WI38 (cell line): ENCODE measurements at regions not wholly inside any gene's neighbourhood (a gene's known extent, or its start where the extent isn't known, plus 50 kb on each side); places are given as distances from the start of the nearest gene placed in this dataset.

Experiments used
- H3K4me3 ChIP-seq: 2 replicates; pipeline ENCODE4 v1.5.1; 2011; ENCODE audit warnings: low read depth, mild to moderate bottlenecking, control low read depth, low read length
- CTCF ChIP-seq: IDR thresholded peaks from 2 replicates; pipeline ENCODE4 v1.5.1; 2012; ENCODE audit warnings: low read depth, mild to moderate bottlenecking, control low read depth, low read length

- H3K4me3 ChIP-seq, result no peak overlapping the region
- no peak for TF ChIP-seq CTCF
These were observed 1141.3 kb downstream of the BCL11B start for GRCh38 chr14:98130691-98131090.

GRCh38 chr14:98131406-98131805 is 1140.6 kb downstream of the BCL11B start:
- H3K4me3 ChIP-seq, result no peak overlapping the region
- TF ChIP-seq CTCF, result no peak

DNA sequence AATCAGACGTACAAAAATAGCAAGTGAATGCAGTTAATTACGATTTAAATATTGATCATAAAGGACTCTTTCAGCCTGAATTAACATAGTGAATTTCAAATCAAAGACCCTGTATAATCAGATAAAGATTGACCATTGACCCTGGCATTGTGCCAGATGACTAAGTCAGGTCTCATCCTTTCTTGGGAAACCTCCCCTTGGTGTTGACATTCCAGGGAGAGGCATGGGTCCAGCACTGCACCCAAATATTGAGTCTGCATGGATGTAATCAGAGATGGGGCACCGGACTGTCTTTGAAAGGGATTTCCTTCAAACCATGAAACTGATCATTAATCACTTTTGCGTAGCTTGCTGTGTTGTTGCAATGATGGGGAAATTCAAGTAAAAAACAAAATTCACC is 1138.2 kb downstream of the BCL11B start:
- no peak overlapping the region for H3K4me3 ChIP-seq
- no peak for TF ChIP-seq CTCF

- TF ChIP-seq CTCF, result no peak
These were observed 1135.8 kb downstream of the BCL11B start for GRCh38 chr14:98136012-98136789.

DNA sequence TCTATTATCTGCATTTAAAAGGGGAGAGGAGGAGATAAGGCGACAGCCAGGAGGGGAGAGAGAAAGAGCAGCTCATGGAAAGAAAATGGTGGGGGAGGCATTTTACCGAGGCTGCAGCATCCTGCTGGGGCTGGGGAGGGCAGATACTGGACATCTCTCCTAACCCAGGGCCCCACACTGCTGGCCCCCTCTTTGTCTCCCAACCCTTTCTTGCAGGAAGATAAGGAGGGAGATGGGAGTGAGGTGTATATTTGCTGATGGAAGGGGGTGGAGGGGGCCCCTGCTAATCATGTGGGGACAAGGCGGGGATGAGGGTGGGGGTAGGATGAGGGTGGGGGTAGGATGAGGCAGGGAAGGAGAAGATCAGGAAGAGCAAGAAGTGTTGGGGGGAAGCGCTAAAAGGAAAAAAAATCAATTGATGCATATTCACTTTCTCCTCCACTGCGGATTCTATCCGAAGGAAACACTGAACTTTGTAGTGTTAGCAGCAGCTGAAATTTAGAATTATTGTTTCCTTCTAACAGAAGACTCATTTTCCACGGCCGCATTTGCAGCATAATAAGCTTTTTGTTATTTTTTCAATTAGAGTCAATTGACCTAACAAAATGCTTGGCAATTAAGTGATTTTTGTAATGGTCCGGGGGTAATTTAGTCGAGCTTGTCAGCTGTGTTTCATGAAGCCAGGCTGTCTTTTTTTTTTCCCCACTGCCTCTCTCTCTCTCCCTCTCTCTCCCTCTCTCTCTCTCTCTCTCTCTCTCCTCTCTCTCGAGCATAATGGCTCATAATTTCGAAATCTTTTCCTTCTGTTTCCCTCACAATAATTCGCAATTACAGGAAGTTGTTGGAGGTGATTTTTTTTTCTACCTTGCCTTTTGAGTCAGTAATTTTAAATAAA is 1134.6 kb downstream of the BCL11B start:
- no peak for TF ChIP-seq CTCF

More at GRCh38 chr14:98136012-98136789, 1135.8 kb downstream of the BCL11B start:
- no peak overlapping the region for H3K4me3 ChIP-seq

DNA sequence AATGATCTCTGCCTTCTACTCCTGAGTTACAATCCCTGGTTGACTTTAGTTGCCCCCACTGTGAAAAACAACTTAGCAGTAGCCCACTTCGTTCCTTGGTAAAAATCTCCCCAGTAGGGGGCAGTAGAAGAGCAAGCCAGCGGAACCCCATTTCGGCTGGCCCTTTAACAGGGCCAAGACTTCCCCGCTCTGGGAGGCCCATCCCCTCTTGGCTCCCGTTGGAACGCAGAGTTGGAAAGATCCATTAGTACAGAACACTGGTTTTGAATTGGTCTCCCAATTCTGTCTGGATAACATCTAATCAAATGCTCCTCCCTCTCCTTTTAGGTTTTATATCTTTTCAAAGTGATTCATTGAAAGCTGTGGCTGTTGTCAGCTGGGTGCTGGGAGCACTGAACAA is 1133.3 kb downstream of the BCL11B start:
- no peak overlapping the region for H3K4me3 ChIP-seq
- no peak for TF ChIP-seq CTCF

More for the DNA sequence above, 1134.6 kb downstream of the BCL11B start:
- H3K4me3 ChIP-seq, result no peak overlapping the region

DNA sequence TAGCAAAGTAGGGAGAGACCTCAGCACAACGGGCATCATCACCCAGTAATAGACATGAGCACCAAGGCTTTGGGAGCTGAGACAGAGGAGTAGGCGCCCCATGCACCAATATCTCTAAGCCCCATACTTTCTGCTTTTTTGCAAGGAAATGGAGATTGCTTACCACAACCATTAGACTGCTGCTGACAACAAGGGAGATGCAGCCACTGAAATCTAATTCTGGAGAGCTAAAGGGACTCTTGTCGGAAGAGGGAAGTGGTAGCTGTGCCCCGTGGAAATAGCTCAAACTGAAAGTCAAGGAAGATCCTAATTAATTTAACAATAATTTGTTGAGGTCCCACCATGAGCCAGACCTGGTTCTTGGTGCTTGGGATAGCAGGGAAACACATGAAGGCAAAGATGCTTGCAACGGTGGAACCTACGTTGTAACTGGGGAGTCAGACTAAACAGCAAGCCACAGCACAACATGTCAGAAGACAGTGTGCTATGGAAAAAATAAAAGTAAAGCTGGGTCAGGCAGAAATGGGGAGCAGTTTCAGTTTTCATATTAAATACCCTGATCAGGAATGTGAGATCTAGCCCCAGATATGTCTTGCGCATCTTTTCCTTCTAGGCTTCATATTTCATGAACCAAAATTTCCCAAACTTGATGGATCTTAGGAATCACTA is 1131.0 kb downstream of the BCL11B start:
- no peak overlapping the region for H3K4me3 ChIP-seq
- no peak for TF ChIP-seq CTCF
